ENCODE measurements at regions not wholly inside any gene's neighbourhood (a gene's known extent, or its start where the extent isn't known, plus 50 kb on each side); places are given as distances from the start of the nearest gene placed in this dataset.
A peak's percentile ranks its signal among the peaks of the same experiment; 100 is the strongest.

- no peak overlapping the region for H3K4me3 ChIP-seq (ENCODE audit: control insufficient read depth, low read depth, low read length)
- DNase-seq (ENCODE audit: low read depth) = peak; percentile 99
- TF ChIP-seq, protein P1, sequence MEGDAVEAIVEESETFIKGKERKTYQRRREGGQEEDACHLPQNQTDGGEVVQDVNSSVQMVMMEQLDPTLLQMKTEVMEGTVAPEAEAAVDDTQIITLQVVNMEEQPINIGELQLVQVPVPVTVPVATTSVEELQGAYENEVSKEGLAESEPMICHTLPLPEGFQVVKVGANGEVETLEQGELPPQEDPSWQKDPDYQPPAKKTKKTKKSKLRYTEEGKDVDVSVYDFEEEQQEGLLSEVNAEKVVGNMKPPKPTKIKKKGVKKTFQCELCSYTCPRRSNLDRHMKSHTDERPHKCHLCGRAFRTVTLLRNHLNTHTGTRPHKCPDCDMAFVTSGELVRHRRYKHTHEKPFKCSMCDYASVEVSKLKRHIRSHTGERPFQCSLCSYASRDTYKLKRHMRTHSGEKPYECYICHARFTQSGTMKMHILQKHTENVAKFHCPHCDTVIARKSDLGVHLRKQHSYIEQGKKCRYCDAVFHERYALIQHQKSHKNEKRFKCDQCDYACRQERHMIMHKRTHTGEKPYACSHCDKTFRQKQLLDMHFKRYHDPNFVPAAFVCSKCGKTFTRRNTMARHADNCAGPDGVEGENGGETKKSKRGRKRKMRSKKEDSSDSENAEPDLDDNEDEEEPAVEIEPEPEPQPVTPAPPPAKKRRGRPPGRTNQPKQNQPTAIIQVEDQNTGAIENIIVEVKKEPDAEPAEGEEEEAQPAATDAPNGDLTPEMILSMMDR (conservative IDR thresholded peaks at IDR 0.05; ENCODE audit: control insufficient read depth, insufficient read depth, low read depth, low read length) = no peak
Measured at GRCh38 chrX:132270699-132271098, 51.5 kb upstream of the RAP2C start.

- peak; percentile 33 for DNase-seq (ENCODE audit: low read depth)
- TF ChIP-seq, protein P1 (conservative IDR thresholded peaks at IDR 0.05; ENCODE audit: control insufficient read depth, insufficient read depth, low read depth, low read length) = no peak
- H3K4me3 ChIP-seq (ENCODE audit: control insufficient read depth, low read depth, low read length) = no peak overlapping the region
Measured at GRCh38 chrX:132270021-132270420, 50.8 kb upstream of the RAP2C start.
